HEK293 (cell line): ENCODE measurements at regions not wholly inside any gene's neighbourhood (a gene's known extent, or its start where the extent isn't known, plus 50 kb on each side); places are given as distances from the start of the nearest gene placed in this dataset.

Source experiments
- PRDM10 ChIP-seq: fragments of 450-650 bp; formaldehyde crosslinking; IDR thresholded peaks from 2 replicates; pipeline ENCODE4 v1.5.1; 2016; ENCODE audit warnings: missing biosample characterization, missing genetic modification characterization
- REPIN1 ChIP-seq: fragments of 450-650 bp; formaldehyde crosslinking; IDR thresholded peaks from 2 replicates; pipeline ENCODE4 v1.5.1; 2017; ENCODE audit warnings: missing biosample characterization, missing genetic modification characterization, low read depth
- TCF7L2 ChIP-seq: IDR thresholded peaks from 2 replicates; pipeline ENCODE4 v1.6.1; 2011; ENCODE audit warnings: low read depth, mild to moderate bottlenecking, inconsistent platforms, low read length, moderate library complexity, borderline replicate concordance
- ZIC2 ChIP-seq: fragments of 450-650 bp; formaldehyde crosslinking; IDR thresholded peaks from 2 replicates; pipeline ENCODE4 v1.5.1; 2016; ENCODE audit warnings: missing biosample characterization, missing genetic modification characterization
- ZNF707 ChIP-seq: fragments of 450-650 bp; formaldehyde crosslinking; IDR thresholded peaks from 2 replicates; pipeline ENCODE4 v1.5.1; 2016; ENCODE audit warnings: missing biosample characterization, missing genetic modification characterization
- TF ChIP-seq, protein P1 (sequence below): fragments of 450-650 bp; formaldehyde crosslinking; IDR thresholded peaks from 2 replicates; pipeline ENCODE4 v1.5.1; 2016; ENCODE audit warnings: missing biosample characterization, missing genetic modification characterization

DNA sequence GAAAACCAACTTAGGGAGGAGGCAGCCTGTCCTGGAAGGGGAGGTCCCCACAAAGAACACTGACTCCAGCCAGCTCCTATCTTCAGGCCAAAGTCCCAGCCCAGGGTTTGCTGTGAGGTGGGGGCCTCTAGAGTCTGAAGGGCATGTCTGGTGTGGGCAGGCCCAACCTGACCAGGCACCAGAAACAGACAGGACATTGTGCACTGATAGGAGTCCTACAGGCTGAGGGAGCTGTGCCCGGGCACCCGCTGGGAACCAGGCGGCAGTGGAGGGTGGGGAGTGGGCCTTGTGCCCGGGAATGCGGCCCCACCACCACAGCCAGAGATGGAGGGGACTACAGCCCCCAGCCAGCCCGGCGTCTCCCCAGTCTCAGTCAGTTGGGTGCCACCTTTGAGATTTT is 161.4 kb downstream of the WNT7A start:
- TF ChIP-seq, protein P1, sequence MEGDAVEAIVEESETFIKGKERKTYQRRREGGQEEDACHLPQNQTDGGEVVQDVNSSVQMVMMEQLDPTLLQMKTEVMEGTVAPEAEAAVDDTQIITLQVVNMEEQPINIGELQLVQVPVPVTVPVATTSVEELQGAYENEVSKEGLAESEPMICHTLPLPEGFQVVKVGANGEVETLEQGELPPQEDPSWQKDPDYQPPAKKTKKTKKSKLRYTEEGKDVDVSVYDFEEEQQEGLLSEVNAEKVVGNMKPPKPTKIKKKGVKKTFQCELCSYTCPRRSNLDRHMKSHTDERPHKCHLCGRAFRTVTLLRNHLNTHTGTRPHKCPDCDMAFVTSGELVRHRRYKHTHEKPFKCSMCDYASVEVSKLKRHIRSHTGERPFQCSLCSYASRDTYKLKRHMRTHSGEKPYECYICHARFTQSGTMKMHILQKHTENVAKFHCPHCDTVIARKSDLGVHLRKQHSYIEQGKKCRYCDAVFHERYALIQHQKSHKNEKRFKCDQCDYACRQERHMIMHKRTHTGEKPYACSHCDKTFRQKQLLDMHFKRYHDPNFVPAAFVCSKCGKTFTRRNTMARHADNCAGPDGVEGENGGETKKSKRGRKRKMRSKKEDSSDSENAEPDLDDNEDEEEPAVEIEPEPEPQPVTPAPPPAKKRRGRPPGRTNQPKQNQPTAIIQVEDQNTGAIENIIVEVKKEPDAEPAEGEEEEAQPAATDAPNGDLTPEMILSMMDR (tag by site-specific recombination) = no peak
- TF ChIP-seq PRDM10 (tag by site-specific recombination) = no peak
- no peak for TF ChIP-seq ZIC2 (tag by site-specific recombination)
- no peak for TF ChIP-seq ZNF707 (tag by site-specific recombination)
- no peak for TF ChIP-seq REPIN1 (tag by site-specific recombination)
- TF ChIP-seq TCF7L2 = no peak
